ENCODE measurements at regions not wholly inside any gene's neighbourhood (a gene's known extent, or its start where the extent isn't known, plus 50 kb on each side); places are given as distances from the start of the nearest gene placed in this dataset.

GRCh38 chr18:59954755-59955156 is 55.0 kb downstream of the PMAIP1 start:
- TF ChIP-seq CTCF (IDR thresholded peaks at IDR 0.05; ENCODE audit: insufficient read depth, low read length, poor library complexity, severe bottlenecking) (no peak), EZH2phosphoT487 (conservative IDR thresholded peaks at IDR 0.05; ENCODE audit: low read length) (no peak)
